HL-60/S4 treated with phorbol 12-myristate 13-acetate at 8.2 ng/mL for 4 days and 3 days (cell line): ENCODE measurements at regions not wholly inside any gene's neighbourhood (a gene's known extent, or its start where the extent isn't known, plus 50 kb on each side); places are given as distances from the start of the nearest gene placed in this dataset.
"Not testable (repeated sequence)": the region's sequence is repeated elsewhere in the genome, so short reads cannot be mapped to it uniquely, and the experiment has no call there.

Source experiments
- in situ Hi-C: fragments of 300-500 bp; cut with MboI; formaldehyde crosslinking; loops from 2 replicates; pipeline ENCODE4 v1.15.0; 2022; ENCODE audit warnings: low sequenced_read_pairs

DNA sequence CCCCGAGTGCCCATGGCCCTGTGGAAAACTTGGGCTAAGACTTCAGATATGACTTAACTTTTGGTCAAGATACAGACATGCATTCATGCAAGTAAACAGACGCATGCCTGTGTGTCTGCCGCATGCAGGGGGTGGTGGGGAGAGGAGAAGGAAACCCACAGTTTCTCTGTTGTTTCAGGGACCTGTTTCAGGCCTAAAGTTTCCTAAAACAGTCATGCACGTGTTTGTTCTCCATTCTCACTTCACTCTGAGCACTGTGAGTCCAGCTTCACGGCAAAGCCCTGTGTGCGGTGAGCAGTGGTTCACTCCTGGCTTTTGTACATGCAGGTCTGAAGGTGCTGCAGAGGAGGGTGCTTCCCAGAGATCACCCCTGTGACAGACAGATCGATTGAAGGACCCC, 158.7 kb downstream of the FOXL1 start:
- in situ Hi-C loops = no loop called here

DNA sequence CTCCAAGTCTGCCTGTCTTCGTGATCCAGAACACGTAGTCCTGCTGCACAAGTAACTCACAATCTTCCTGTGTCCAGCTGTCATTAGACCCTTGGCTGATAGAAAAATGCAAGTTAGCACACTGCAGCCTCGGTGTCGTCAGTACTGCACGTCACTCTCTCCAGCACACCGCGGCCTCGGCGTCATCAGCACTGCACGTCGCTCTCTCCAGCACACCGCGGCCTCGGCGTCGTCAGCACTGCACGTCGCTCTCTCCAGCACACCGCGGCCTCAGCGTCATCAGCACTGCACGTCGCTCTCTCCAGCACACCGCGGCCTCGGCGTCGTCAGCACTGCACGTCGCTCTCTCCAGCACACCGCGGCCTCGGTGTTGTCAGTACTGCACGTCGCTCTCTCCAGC, 160.0 kb downstream of the FOXL1 start:
- in situ Hi-C loops = not testable (repeated sequence)

DNA sequence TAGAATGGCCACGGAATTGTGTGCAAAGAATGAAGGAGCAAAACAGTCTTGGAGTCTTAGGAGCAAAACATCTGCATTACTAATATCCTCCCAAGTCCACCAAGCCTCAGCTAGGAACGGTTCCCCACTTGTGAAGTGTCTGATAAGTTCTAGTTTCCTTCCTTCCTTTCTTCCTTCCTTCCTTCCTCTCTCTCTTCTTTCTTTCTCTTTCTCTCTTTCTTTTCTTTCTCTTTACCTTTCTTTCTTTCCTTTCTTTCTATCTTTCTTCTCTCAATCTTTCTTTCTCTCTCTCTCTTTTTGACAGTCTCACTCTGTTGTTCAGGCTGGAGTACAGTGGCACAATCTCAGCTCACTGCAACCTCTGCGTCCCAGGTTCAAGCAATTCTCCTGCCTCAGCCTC, 160.8 kb downstream of the FOXL1 start:
- in situ Hi-C loops = no loop called here

DNA sequence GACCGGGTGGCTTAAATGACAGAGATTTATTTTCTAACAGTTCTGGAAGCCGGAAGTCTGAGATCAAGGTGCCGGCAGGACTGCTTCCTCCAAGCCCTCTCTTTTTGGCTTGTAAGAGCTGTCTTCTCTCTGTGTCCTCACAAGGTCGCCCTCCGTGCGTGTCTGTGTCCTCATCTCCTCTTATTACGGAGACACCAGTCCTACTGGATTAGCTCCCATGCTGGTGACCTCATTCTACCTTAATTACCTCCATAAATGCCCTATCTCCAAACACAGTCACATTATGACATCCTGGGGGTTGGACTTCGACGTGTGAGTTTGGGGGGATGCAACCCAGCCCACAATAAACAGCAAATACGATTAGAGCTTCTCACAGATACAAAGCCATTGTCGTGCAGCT, 161.5 kb downstream of the FOXL1 start:
- in situ Hi-C loops = no loop called here

DNA sequence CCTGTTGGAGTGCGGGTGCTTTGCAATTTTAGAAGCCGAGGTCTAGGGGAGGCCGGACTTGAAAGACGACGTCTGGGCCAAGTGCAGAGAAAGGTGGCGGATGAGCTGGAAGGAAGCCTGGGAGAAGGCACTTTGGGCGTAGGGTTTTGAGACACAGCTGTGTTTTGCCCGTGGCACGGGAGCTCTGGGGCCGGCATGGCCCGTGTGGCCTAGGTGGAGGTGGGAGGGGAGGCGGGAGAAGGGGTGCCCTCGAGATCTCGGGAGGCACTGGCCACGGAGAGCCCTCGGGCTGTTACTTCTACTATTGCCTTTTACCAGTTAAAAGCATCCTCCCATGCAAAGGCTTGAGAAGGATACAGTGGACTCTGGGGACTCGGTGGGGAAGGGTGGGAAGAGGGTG, 161.9 kb downstream of the FOXL1 start:
- in situ Hi-C loops = no loop called here

DNA sequence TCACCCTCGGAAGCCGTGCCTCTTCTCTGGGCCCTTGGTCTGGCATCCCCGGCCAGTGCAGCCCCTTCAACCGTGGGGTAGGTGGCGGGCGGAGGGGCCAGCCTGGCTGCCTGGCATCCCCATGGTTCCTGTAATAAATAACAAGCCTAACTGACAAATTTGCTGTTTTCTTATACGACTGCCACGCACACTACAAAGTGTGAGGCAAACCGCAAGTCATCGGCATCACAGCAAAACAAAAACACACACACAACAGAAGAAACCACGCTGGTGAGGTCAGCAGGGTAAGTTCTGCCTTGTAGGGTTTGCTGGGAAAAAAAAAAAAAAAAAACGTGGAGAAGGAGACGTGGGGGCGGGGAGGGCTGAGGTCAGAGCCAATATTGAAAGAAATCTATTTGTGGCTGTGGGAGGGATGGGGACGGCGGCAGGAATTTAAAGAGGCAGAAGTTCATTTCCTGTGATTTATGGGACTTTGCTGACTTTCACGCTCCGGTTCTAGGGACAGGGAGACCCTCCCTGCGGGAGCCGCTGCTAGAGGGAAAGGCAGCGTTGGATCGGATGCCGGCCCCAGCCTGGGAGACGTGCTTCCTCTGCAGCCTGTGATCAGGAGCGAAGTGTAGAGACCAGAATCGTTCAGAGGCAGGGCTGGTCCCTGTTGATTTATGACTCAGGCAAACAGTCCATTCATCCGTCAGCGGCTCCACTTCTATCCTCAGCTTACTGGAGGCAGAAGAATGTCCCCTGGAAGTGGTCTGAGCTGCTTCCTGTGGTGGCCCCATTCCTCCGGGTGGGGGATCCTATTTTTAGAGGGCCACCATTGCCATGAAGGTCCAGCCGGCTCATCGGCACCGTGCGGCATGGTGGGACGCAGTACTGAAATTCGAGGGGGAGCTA, 162.8 kb downstream of the FOXL1 start:
- in situ Hi-C loops = no loop called here

DNA sequence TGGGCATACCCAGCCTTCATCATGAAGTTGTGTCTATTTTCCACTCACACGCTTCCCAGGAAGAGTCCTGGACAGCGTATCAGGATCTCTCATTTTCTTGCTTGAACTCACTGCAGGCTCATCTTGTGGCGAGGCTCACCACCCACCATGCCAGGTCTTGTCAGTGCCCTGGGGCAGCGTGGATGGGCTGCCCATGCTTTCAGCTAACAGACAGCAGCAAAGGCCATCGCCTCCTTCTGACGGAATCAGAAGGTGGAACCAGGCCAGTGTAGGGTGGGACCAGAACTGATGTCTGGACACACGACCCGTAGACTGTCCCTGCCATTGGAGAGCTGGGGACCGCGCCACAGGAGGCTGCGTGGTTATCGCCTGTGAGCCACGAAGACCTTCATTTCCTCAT, 169.4 kb downstream of the FOXL1 start:
- in situ Hi-C loops = no loop called here

DNA sequence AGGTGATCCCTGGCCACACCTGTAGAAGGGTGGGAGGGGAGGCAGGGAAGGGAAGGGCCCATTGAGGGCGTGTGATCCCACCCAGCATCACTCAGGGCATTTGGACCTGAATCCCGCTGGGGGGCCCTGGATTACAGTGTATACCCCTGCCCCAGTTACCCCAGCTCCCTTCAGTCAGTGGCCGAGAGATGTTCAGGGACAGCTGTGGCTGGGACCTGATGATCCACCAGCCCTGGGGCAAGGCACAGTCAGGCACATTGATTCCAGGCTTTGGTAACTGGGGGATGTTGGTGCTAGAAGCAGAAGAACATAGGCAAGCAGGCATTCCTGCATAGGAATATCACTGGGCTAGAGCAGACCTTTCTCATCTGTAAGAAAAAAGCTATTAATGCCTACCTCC, 170.3 kb downstream of the FOXL1 start:
- in situ Hi-C loops = no loop called here

DNA sequence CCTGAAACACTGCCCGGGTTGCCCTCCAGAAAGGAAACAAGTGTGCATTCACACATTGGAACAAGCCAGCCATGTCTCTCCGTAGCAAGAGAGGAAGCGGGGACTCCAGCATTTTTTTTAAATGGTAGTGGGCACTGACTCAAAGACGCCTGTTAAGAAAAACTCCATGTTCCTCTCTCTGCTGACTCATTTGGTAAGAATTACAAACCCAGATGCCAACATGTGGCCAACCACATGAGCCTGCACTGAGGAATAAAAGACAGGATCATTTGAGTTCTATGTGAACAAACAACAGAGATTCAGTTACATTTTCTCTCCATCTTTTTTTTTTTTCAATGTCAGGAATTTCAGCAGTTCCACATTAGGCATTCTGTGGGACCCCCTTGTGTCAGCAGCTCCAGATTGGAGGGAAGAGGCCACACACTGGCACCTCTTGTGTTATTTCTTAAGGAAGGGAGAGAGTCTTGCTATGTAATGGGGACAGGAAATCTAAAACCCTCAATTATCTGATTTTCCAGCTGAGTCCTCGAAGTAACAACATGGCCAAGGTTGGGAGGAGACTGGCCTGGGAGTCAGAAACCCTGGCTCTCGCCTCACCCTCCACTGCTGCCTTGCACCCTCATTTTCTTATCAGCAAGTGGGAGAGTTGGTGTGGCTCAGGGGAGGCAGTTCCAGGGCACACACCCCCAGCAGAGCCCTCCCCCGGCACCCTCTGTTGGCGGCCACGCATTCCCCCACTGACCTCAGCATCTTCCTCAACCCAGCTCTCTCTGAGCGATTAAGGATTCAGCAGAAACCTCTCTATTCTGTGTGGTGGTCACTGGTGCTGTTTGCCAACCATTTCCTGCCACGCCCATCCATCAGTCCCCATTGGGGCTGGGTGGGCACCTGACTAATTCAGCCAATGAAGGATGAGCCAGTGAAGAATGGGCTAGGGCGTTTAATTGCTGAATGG, 173.0 kb downstream of the FOXL1 start:
- in situ Hi-C loops = no loop called here

DNA sequence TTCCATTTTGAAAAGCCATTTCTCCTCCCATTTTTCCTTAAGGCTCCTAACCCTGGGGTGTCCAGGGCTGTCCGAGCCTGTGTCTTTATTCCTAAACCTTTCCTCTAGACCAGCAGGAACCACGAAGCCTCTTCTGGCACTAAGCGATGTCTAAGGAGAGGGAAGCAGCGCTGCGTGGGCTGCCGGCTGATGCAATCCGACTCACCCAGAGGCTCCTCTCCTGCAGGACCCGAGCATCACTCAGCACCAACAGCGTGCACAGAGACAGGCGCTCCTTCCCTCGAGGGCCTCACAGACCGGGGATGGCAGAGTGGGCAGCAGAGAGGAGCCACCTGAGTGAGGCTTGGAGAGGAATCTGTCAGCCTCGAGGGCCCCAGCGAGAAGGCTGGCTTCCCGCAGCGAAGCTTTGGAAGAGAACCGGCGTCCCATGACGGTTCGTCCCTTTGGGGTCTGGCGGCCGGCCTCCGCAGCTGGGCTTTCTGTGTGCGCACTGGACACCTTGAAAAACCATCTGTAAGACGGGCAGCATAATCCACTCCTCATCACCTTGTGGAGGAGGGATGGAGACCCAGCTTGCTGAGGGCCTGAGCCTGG, 174.3 kb downstream of the FOXL1 start:
- in situ Hi-C loops = no loop called here

DNA sequence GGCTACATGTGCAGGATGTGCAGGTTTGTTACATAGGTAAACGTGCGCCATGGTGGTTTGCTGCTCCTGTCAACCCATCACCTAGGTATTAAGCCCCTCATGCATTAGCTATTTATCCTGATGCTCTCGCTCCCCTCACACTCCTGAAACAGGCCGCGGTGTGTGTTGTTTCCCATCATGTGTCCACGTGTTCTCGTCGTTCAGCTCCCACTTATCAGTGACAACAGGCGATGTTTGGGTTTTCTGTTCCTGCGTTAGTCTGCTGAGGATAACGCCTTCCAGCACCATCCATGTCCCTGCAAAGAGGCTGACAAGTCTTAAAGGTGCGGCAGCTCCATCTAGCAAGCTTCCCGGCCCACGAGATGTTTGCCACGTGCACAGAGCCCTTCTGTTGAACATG, 175.1 kb downstream of the FOXL1 start:
- in situ Hi-C loops = no loop called here

DNA sequence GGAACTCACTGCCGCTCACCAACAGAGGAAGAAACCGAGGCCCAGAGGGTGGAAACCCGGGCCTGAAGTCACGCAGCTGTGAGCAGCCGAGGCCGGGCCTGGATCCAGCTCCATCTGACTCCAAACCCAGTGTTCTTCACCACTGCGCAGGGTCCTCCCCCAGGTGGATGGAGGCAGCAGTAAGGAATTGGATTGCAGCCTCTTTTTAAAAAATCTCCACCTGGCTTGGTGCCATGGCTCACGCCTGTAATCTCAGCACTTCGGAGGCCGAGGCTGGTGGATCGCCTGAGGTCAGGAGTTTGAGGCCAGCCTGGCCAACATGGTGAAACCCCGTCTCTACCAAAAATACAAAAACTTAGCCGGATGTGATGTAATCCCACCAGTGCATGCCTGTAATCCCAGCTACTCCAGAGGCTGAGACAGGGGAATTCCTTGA, 177.2 kb downstream of the FOXL1 start:
- in situ Hi-C loops = no loop called here

DNA sequence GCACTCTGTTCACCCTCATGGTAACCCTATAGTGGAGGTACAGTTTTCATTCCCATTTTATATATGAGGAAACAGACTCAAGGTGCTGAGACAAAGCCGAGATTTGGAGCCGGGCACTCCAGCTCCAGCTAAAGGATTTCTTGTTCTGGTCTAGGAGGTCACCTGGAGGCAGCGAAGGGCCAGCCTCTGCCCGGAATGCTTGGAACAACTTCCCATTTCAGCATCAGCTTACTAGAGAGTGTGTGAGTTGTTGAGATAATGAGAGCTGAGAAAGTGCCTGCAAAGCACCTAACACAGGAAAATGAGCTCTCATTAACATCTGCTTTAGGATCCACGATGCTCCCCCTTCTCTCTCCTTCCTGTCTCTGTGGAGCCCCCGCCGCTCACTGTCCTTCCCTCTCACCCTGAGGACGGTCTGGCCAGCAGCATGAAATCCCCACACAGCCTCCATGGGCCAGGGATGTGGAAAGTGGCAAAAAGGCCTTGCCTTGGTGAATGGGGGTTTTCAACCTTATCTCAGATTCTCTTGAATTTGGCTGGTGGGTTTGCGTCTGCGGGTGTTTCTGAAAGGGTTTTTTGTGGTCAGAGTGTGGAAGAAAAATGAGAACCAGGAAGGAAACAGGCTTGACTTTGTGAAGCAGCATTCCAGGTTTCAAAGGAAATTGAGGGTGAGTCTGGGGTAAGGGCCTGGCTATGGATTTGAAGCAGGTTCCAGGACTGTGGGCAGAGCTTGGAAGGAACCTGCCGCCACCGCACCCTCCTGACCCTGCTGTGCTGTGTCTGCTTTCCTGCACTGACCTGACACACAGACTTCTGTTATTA, 178.7 kb downstream of the FOXL1 start:
- in situ Hi-C loops = no loop called here

DNA sequence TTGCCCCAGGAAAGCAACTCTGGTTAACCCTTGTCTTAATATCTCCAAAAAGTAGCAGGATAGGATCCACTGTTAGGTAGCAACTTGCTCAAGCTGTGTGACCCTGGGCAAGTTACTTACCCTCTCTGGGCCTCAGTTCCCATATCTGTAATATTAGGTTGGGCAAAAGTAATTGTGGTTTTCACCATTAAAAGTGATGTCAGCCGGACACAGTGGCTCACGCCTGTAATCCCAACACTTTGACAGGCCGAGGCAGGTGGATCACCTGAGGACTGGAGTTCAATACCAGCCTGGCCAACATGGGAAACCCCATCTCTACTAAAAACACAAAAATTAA, 179.3 kb downstream of the FOXL1 start:
- in situ Hi-C loops = no loop called here

DNA sequence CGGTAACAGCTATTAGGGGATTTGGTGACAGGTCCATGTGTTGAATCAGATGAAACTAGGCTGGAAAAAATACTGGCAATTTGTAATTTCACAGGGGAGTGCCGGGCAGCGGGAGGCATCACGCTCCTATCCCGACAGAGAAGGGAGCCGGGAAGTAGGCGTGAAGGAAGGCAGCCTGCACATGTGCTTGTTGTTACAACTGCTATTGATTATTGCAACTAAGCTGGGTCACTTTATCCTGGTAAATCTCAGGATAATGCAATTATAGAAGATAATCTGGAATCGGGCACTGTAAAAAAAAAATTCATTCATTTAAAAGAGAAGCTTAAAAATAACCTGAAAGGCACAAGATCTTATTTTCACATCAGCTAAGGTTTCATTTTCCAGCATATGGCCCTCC, 180.6 kb downstream of the FOXL1 start:
- in situ Hi-C loops = no loop called here

DNA sequence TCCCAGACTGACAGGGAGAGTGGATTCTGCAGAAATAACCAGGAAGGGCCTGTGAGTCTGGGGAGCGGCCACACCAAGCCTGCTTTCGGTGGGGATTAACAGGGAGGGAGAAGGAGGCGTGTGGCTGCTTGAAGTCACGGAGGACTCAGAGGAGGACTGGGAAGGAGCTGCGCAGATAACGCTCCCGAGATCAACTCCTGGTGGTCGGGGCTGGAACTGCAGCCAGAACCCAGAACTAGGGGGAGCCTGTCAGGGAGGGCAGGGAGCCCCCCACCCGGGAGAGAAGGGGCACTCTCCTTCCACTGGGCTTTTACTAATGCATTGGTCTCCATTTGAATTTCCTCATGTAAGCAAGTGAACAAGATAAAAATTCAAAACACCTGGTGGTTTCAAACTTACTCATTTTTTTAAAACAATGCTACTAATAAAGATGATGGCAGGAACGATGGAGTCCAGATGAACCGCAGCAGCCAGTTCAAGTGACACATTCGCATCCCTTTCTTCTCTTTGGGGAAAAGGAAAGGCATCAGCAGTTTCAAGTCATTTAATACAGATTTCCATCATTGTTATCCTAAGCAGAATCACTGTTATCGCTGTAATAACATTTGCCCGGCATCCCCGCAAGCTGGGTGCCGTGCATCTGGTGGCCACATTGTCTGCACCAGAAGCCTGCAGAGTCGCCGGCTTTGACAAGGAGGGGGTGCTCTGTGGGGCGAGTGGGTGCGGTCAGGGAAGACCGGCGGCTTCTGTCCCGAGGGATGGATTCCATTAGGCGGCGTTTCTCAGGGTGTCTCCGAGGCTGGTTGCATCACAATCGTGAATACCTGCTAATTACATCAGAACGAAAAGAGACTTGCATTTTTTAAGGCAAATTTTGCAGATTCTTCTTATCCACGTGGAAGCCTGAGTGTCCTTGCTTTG, 183.0 kb downstream of the FOXL1 start:
- in situ Hi-C loops = no loop called here

DNA sequence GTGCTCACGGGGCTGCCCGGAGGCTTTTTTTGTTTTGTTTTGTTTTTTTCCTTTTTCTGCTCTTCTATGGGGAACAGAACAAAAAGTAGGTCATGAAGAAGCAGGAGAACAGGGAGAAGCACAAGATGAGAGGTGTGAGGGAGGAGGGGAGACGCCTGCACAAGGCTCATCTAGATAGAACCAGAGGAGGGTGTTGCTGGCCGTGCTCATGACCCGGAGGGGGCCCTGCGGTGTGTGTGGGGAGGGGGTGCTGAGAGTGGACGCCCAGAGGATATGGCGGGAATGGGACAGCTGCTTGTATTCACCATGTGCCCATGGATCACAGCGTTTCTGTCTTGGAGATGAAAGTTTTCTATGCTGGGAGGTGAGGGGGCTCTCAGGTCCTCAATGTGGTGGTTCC, 183.7 kb downstream of the FOXL1 start:
- in situ Hi-C loops = no loop called here

DNA sequence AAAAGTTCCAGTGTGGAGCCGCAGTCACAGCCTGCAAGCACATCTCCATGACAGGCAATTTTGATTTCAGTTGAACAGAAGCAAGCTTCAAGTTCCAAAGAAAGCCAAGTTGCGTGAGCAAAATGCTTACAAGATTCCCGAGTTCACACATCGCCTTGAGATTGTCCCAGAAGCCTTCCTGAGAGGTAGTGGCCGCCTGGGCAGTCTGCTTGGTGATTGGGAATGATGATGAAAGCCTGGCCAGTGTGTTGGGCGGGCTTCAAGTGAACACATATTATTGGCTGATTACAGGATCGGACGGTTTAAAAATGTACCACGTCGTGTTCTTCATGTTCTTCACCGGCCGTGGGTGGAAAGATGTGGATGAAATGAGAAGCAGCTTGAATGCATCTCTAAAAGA, 185.5 kb downstream of the FOXL1 start:
- in situ Hi-C loops = no loop called here

DNA sequence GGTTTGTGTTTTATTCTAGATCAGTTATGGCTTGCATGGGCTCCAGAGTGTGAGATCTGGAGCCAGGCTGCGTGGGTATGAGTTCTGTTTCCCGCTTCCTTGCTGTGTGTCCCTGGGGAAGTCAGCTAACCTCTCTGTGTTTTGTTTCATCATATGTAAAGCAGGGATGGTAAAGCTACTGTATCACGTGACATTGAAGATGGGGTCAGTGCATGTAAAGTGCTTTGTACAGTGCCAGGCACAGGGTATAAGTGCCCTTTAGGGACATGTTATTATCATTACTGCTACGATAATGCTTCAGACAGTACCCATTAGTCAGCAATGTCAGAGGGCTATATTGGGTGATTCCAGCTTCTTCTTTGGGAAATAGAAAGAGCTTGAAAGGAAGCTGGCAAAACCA, 186.2 kb downstream of the FOXL1 start:
- in situ Hi-C loops = no loop called here
